Posterior vena cava (tissue), 2 donors: ENCODE measurements at regions not wholly inside any gene's neighbourhood (a gene's known extent, or its start where the extent isn't known, plus 50 kb on each side); places are given as distances from the start of the nearest gene placed in this dataset.
"Not testable (repeated sequence)": the region's sequence is repeated elsewhere in the genome, so short reads cannot be mapped to it uniquely, and the experiment has no call there.

Experiments
- DNase-seq: peaks from one replicate; pipeline ENCODE4 v3.0.0-alpha.2; 2020; ENCODE audit warnings: low spot score
- intact Hi-C, 2 donors: fragments of 100-400 bp; cut with DNase I; formaldehyde crosslinking; loops; one replicate each; pipeline versions ENCODE4 v1.14.1 to v1.14.2; 2022 to 2023
- donor health status: DM: yes; HTN: yes; CAD: no.
- donor health status: DM: yes; HTN: yes; CAD: no.

DNA sequence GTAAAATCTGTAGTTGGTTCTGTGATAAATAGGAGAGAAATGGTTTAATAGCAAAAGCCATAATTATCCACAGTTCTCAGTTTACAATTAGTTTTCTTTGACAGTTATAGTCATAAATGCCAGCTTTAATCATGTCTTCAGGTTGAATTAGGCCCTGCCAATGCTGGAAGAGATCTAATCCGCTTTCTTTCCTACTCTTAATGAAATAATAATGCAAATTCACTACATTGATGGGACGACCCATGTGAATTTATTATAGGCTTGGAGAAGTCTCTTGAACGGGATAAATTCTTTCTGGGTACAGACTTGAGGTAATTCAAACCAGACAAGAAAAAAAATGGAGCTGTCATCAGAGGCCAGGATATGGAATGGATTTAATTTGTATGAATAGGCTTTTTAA lies 950.4 kb downstream of the EFNA5 start:
- DNase-seq: no peak
- intact Hi-C loops: no loop called here

DNA sequence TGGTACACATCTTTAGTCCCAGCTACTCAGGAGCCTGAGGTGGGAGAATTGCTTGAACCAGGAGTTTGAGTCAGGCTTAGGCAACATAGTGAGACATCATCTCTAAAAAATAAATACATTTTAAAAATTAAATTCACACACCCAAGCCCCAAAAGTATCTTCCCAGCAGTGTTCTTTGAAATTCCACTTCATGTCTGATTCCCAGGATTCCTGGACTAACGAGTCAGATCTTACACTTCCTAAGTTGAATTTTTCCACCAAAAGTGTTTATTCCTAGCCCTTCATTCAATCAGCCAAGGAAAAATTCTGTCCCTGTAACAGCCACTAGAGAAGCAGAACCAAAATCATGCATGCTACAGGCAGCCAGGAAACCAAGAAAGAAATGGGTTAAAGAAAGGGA lies 970.9 kb downstream of the EFNA5 start:
- no peak for DNase-seq

DNA sequence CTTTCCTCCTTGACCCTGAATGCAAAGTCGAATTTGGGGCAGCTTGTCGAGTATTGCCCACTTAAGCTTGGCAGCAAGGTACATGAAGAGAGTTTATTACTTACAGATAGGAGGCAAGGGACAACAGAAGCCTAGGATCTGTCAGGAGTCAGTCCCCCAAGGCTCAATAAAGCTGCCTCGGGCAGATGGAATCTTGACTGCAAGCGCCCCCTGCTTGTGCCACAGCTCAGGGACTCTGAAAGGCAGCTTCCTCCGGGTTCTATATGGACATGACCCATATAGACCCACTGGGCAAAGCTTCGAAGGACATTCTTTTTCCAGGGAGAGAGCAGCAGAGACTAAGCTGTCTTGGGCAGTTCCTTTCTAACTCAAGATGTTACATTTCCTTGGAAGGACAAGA lies 971.5 kb downstream of the EFNA5 start:
- no peak for DNase-seq
- intact Hi-C loops: no loop called here

More for the DNA sequence above, 970.9 kb downstream of the EFNA5 start:
- intact Hi-C loops: no loop called here

DNA sequence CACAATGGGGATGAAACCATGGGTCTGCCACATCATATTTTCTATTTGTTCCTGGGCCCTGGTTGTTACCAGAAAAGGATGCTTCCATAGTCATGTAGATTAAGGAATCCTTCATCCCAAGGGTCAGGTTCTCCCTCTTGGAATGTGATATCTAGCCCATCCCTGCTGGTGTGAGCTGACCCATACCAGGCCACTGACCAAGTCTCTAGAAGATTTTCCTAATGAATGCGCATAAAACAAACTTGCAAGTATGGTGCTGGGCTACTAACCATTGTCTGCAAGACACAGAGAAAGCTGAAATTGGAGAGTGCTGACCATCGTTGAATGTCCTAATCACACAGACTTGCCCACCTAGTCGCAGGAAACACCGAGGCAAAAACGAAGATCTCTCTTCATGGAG lies 972.6 kb downstream of the EFNA5 start:
- no peak for DNase-seq
- intact Hi-C loops: no loop called here

DNA sequence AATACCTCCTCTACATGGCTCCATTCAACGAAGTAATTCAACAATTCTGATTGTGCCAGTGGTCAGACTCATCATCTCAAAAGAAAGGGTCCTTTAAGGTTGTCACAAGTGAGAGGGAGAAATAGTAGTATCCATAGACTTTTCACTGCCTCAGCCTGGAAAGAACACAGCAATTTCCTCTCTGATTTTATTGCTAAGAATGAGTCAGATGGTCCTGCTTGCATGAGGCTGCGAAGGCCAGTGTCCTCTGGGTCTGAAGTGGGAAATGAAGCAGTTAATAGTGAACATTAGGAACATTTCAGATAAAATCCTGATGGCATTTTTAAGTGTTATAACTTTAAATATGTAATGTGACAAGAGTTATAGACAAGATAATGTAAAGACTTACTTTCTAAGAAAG lies 979.0 kb downstream of the EFNA5 start:
- no peak for DNase-seq
- intact Hi-C loops: no loop called here

DNA sequence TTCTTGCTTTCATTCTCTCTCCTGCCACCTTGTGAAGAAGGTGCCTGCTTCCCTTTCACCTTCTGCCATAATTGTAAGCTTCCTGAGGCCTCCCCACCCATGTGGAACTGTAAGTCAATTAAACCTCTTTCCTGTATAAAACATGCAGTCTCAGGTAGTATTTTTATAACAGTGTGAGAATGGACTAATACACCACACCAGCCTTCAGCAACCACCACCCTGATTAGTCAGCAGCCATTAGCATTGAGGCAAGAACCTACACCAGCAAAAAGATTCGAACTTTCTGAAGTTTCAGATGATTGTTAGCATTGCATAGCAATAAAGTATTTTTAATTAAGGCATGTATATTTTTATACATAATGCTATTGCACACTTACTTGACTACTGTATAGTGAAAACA lies 980.2 kb downstream of the EFNA5 start:
- intact Hi-C loops: no loop called here
- DNase-seq: no peak

DNA sequence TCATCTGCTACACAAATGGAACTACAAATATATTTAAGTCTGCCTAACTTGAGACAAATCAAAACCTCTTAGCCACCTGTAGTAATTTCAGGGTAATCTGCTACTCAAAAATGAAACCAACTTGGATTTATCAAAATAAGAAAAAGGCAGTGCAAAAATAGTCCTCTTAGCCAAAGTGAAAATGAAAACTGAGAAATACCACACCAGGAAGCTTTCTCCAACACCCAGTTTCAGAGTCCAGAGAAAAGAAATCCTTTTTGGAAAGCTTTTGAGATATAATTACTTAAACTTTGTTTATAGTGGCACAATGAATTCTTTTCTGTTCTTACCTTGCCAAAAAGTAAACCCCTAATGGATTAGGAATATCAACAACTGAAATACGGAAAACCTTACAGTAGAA lies 990.4 kb downstream of the EFNA5 start:
- intact Hi-C loops: no loop called here
- no peak for DNase-seq

DNA sequence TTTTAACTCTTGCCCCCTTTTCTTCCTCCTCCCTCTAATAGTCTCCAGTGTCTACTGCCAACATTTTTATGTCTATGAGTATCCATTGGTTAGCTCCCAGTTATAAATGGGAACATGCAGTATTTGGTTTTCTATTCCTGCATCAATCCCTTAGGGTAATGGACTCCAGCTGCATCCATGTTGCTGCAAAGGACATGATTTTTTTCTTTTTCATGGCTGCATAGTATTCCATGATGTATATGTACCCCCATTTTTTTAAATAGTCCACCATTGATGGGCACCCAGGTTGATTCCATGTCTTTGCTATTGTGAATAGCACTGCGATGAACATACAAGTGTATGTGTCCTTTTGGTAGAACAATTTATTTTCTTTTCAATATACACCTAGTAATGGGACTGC lies 993.7 kb downstream of the EFNA5 start:
- intact Hi-C loops: no loop called here
- DNase-seq: no peak

DNA sequence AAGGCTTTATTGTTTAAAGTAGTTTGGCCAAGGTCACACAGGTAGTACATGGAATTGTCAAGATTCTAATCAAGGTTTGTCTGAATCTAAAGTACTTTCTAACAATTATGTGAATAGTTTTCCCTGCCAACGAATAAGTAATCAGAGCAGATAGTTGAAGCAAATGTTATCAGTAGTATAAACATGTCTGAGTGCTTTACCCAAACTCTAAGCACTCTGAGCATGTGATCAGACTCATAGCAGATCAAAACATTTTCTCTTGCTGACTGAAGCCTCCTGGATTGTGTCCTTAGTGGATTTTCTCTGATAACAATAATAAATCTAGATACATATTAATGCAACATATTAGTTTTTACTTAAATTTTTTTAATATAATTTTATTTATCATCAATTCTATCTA lies 995.0 kb downstream of the EFNA5 start:
- intact Hi-C loops: no loop called here
- no peak for DNase-seq

DNA sequence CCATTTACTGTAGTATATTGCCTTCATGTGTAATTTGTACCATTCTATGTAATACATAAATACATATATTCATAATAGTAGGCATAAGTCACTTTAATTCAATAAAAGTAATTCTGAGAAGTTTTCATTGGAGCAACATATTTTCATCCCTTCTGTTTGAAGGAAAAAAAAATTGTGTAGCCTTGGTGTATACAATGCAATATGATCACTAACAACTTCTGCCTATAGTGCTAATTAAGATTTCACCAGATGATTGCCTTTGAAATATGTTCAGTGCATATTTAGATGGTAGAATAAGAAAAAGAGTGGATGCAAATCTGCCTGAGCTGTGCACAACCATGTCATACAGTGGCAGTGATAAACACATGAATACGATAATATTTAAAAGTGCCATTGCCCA lies 996.8 kb downstream of the EFNA5 start:
- intact Hi-C loops: no loop called here
- DNase-seq: no peak

DNA sequence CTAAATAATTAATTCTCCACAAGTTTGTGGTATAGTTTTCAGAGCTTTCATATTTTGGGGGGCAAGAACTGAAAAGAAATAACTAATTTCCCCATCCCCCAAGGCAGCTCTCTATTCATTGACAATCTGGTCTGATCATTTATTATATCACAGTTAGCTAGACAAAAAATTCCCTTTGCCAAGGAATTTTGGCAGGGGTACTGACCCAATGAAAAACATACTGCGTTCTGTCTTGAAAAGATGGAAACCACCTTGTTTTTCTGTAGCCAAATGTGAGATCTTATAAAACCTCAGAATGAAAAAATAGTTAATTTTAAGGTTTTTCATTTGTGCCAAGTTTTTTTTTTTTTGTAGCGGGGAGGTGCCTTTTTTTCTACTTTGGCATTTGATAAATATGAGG lies 1008.9 kb downstream of the EFNA5 start:
- intact Hi-C loops: no loop called here
- no peak for DNase-seq

DNA sequence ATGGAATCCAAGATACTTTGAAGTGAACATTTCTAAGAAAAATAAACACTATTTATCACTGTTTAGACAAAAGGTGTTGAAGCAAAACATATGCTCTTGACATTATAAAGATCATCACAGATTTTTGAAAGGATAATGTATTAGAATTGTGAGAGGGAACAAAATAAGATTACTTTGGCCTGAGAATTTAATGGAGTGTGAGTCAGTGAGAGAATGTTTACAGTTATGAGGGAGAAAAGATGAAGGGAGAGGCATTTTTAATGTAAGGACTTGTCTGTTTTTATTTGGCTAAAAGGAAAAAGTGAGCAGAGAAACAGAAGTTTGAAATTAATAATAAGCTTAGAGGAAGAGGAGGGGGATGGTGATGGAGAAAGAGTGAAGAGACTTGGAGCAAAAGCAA lies 1010.1 kb downstream of the EFNA5 start:
- no peak for DNase-seq
- intact Hi-C loops: no loop called here

DNA sequence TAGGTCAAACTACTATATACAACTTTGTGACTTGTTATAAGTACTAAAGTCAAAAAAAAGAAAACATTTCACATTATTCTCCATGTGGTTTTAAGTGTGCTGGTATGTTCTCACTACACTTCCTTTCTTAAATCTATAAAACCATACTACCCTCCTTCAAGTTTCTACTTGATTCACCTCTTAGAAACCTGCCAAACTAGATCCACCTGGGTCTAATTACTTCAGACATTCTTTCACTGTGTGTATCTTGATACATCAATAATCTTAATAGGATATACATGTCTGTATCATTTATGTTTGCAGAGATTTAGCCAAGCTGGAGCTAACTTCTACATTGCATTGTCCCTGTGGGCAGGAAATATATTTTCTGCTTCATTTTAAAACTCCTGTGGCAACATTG lies 1012.6 kb downstream of the EFNA5 start:
- intact Hi-C loops: no loop called here
- DNase-seq: no peak

DNA sequence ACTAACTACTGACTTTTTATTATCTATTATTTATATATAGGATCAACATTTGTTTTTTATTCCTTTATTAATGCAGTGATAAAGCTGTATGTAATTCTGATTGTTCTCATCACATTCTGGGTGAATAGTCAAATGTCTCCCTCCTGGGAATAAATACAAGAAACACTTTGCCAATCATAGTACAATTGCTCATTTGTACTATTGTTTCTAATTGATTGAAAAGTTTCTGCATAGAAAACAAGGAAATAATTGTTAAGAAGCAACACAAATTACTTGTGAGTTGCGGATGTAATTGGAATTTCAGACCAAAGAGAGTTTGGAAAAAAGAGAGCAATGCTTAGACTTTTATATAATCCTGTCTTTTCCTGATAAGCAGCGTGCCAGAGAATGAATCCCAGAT lies 1013.9 kb downstream of the EFNA5 start:
- intact Hi-C loops: no loop called here
- DNase-seq: no peak

DNA sequence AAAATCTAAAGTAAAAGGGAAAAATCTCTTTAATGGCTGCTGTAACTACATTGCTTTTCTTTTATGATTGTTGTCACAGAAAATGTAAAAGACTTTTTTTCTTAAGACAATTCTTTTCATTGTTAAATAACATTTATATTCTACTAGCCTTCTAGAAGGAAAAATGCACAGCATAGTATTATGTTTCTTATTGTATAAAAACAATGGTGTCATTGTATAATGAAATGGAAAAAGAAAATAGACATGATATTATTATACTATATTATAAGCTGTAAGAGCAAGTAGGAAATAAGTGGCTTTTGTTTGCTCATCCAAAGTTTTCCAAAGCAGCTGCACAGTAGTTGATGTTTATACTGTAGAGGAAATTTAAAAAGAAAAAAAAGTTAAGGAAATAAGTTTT lies 1021.7 kb downstream of the EFNA5 start:
- intact Hi-C loops: no loop called here
- DNase-seq: no peak

DNA sequence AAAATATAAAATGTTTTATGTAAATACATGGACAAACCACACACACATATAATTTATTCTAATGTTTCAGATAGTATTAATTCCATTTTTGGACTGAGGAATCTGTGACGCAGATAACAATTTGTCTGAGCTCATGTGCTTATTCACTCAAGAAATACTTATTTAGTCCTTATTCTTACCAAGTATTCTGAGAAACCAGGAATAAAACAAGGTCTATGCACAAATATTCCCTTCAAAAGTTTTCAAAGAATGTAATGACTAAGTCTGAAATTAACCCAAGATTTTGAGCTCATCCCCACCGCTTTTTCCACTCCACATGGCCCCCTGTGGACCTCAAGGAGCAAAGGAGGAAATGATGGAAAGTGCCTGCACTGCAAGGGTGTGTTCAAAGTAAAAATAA lies 1022.3 kb downstream of the EFNA5 start:
- no peak for DNase-seq
- intact Hi-C loops: no loop called here

DNA sequence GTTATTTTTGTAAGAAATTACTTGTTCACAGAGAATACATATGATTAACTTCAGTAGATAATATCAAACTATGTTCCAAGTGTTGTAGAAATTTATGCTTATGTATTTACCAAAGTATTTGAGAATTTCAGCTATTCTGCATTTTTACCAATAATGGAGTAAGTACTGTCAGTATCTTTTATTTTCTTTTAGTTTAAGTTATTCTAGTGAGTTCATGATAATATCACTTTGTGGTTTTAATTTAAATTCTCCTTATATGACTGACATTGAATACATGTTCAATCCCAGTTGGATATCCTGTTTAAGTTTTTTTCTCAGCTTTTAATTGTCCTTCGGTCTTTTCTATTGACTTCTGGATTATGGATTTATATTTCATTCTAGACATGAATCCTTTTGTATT lies 1024.6 kb downstream of the EFNA5 start:
- DNase-seq: no peak
- intact Hi-C loops: no loop called here

DNA sequence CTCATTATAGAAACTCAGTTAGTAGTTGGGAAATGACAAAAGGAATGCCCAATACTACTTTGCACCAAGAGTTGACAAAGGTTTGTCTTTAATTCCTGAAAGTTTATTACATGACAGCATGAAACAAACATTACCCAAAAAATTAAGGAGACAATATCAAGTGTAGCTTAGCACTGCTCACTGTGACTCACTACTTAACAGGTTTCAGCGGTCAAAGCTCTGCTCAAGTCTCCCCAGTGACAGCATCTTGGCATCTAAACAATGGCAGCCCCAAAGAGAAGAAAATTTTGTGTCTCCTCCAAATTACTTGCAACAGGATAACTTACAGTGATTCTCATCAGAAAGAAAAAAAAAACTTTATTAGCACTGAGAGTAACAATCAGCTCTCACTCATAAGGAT lies 1030.2 kb downstream of the EFNA5 start:
- DNase-seq: no peak
- intact Hi-C loops: no loop called here

DNA sequence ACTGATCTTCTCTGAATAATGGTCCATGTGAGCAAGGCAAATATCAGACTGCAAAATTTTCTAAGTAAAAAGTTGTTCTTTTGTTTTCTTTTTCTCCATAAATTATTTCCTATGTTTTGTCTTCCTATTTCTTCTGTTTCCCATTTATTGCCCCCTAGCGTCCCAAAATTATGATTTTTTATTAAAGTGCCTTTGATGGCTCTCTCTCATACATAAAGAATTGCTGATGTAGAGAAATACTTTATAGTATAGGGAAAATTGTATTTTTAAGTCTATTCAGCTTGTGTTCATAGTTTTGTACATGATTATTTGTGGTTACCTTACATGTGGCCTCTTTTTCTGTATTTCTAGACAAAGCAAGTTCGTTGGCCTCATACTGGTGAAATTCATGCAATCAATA lies 1031.2 kb downstream of the EFNA5 start:
- DNase-seq: no peak
- intact Hi-C loops: no loop called here

DNA sequence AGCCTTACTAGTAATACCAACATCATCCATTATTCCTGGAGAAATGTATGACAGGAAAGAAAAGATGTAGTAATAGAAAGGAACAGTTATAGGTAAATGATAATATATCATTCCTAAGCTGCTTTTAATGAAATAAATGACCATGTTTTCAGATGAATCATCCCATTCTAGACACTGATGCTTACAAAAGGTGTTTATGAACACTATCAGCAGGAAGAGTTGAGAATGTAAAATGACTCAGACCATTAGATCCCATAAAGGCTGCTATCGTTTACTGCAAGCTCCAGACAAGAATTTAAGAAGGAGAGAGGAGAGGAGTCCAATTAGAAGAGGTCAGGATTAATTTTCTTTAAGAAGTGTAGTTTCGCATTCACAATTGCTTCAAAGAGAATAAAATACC lies 1033.5 kb downstream of the EFNA5 start:
- intact Hi-C loops: no loop called here
- DNase-seq: no peak

DNA sequence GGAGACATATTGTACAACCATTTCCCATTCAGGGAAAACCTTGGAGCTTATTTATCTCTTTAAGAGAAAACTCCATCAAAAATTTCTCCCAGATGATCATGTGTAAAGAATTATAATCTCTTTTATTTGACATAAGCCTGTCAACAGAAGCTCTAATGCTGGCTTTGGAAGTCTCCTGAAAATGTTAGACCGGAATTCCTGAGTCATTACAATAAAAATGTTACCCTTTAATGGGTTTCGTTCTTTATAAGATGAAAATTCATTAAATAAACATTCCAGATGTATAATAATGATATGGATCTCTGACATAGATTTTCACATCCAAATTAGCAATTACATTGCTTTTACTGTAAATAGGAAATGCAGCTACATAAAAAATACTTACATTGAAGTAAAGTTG lies 1036.4 kb downstream of the EFNA5 start:
- intact Hi-C loops: no loop called here
- no peak for DNase-seq

DNA sequence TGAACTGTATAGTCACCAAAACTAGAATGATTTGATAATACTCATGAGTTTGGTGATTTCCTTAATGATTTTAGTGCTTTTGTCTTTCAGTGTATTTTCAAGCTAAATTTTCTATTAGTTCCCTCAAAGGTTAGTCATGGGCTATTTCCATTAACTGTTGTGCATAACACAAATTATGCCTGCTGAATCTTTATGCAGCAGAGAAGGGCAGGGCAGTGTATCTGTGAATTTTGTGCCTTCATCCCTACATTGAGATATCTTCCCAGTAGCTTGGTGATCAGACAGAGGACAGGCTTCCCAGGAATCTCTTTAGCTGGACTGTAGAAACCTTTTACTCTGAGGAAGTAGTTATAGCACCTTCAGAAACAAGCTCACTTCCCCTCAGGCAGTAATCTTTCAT lies 1036.9 kb downstream of the EFNA5 start:
- DNase-seq: no peak
- intact Hi-C loops: no loop called here

DNA sequence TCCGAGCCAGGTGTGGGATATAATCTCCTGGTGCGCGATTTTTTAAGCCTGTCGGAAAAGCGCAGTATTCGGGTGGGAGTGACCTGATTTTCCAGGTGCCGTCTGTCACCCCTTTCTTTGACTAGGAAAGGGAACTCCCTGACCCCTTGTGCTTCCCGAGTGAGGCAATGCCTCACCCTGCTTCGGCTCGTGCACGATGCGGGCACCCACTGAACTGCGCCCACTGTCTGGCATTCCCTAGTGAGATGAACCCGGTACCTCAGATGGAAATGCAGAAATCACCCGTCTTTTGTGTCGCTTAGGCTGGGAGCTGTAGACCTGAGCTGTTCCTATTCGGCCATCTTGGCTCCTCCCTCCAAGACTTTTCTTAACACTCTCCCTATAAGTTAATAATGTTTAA lies 1042.3 kb downstream of the EFNA5 start:
- DNase-seq, intact Hi-C loops: not testable (repeated sequence)
